ENCODE measurements at regions not wholly inside any gene's neighbourhood (a gene's known extent, or its start where the extent isn't known, plus 50 kb on each side); places are given as distances from the start of the nearest gene placed in this dataset.

GRCh38 chr20:57030611-57031600, 235.5 kb downstream of the BMP7 start:
- Histone ChIP-seq H3K36me3 (no peaks in the 10 kb centered on the region), H3K27me3 (no peaks in the 10 kb centered on the region), H3K27ac (no peak overlapping the region), H3K9me3 (no peaks in the 10 kb centered on the region), H3K4me3 (no peak overlapping the region), H3K4me1 (no peaks in the 10 kb centered on the region)
- DNase-seq (ENCODE audit: low spot score in 2 of 2) = no peak
- intact Hi-C loops (cut with DNase I) = no loop called here
- no peak for TF ChIP-seq CTCF (IDR thresholded peaks at IDR 0.05)

- intact Hi-C loops (cut with DNase I) = no loop called here
Observed at GRCh38 chr20:57031867-57032355, 234.5 kb downstream of the BMP7 start.

GRCh38 chr20:57032847-57033246, 233.6 kb downstream of the BMP7 start:
- H3K9me3 ChIP-seq = no peaks in the 10 kb centered on the region
- no peak overlapping the region for H3K27ac ChIP-seq
- intact Hi-C loops (cut with DNase I) = no loop called here
- H3K4me1 ChIP-seq = no peaks in the 10 kb centered on the region
- no peaks in the 10 kb centered on the region for H3K36me3 ChIP-seq
- no peak overlapping the region for H3K4me3 ChIP-seq
- DNase-seq (ENCODE audit: low spot score in 2 of 2) = no peak
- TF ChIP-seq CTCF (IDR thresholded peaks at IDR 0.05) = no peak
- H3K27me3 ChIP-seq = no peaks in the 10 kb centered on the region

More at GRCh38 chr20:57031867-57032355, 234.5 kb downstream of the BMP7 start:
- TF ChIP-seq CTCF (IDR thresholded peaks at IDR 0.05) = no peak
- H3K27ac ChIP-seq = no peak overlapping the region
- no peaks in the 10 kb centered on the region for H3K27me3 ChIP-seq
- no peaks in the 10 kb centered on the region for H3K4me1 ChIP-seq
- H3K4me3 ChIP-seq = no peak overlapping the region
- no peak for DNase-seq (ENCODE audit: low spot score in 2 of 2)
- H3K9me3 ChIP-seq = no peaks in the 10 kb centered on the region
- no peaks in the 10 kb centered on the region for H3K36me3 ChIP-seq

- intact Hi-C loops (cut with DNase I) = no loop called here
- DNase-seq (ENCODE audit: low spot score in 2 of 2) = no peak
- Histone ChIP-seq H3K9me3 (no peaks in the 10 kb centered on the region), H3K4me1 (no peaks in the 10 kb centered on the region), H3K36me3 (no peaks in the 10 kb centered on the region), H3K4me3 (no peak overlapping the region), H3K27ac (no peak overlapping the region), H3K27me3 (no peaks in the 10 kb centered on the region)
- no peak for TF ChIP-seq CTCF (IDR thresholded peaks at IDR 0.05)
Observed at GRCh38 chr20:57034001-57034400, 232.4 kb downstream of the BMP7 start.

GRCh38 chr20:57037689-57038088, 228.8 kb downstream of the BMP7 start:
- H3K4me3 ChIP-seq = no peak overlapping the region
- H3K4me1 ChIP-seq = no peaks in the 10 kb centered on the region
- no peak overlapping the region for H3K27ac ChIP-seq
- H3K9me3 ChIP-seq = no peaks in the 10 kb centered on the region
- H3K27me3 ChIP-seq = no peaks in the 10 kb centered on the region
- intact Hi-C loops (cut with DNase I) = no loop called here
- no peak for TF ChIP-seq CTCF (IDR thresholded peaks at IDR 0.05)
- no peaks in the 10 kb centered on the region for H3K36me3 ChIP-seq
- no peak for DNase-seq (ENCODE audit: low spot score in 2 of 2)

Data from ascending aorta (tissue), 2 donors.